H1 (cell line): ENCODE measurements at regions not wholly inside any gene's neighbourhood (a gene's known extent, or its start where the extent isn't known, plus 50 kb on each side); places are given as distances from the start of the nearest gene placed in this dataset.

ENCODE experiments used
- CTCF ChIA-PET: fragments of 300-600 bp; sonication (Branson Sonifier 250); formaldehyde crosslinking; loops from one replicate; lab custom pipeline; 2021; ENCODE audit not compliant: partially characterized antibody; lab: Charles Lee
- POLR2A ChIA-PET: fragments of 300-600 bp; sonication (Branson Sonifier 250); formaldehyde crosslinking; loops from one replicate; lab custom pipeline; 2021; ENCODE audit warnings: inconsistent platforms; ENCODE audit not compliant: partially characterized antibody; lab: Charles Lee
- DNase-seq, 2 experiments: peaks; one replicate each; pipeline versions ENCODE4 v3.0.0 to v3.0.0-alpha.2; 2010 to 2022; ENCODE audit warnings: low spot score in 2 of 2, low read depth in 1 of 2, mixed read lengths in 1 of 2
- FAIRE-seq: peaks from 2 replicates; lab custom pipeline; 2011; peaks lifted over from hg19 to GRCh38; lab: Jason Lieb, UNC
- H2AFZ ChIP-seq: 2 replicates; pipeline ENCODE4 v1.8.1; 2012; ENCODE audit warnings: low read length, inconsistent platforms
- H2AK5ac ChIP-seq: 2 replicates; pipeline ENCODE4 v1.6.1; 2013; ENCODE audit warnings: low read depth, low read length
- H2BK120ac ChIP-seq: replicated peaks from 2 replicates; pipeline ENCODE3; 2013; ENCODE audit warnings: low read depth, low read length, inconsistent platforms
- H2BK12ac ChIP-seq: 2 replicates; pipeline ENCODE4 v1.6.1; 2013; ENCODE audit warnings: low read depth, low read length
- H2BK15ac ChIP-seq: 2 replicates; pipeline ENCODE4 v1.6.1; 2013; ENCODE audit warnings: low read length
- H2BK20ac ChIP-seq: 2 replicates; pipeline ENCODE4 v1.6.1; 2013; ENCODE audit warnings: low read length
- H2BK5ac ChIP-seq: 2 replicates; pipeline ENCODE4 v1.6.1; 2013; ENCODE audit warnings: low read depth, low read length
- H3K14ac ChIP-seq: 2 replicates; pipeline ENCODE4 v1.6.1; 2013; ENCODE audit warnings: inconsistent platforms; ENCODE audit not compliant: insufficient read length
- H3K18ac ChIP-seq: 2 replicates; pipeline ENCODE4 v1.6.1; 2013; ENCODE audit warnings: low read length; ENCODE audit errors: extremely low read depth
- H3K23ac ChIP-seq: 2 replicates; pipeline ENCODE4 v1.6.1; 2013; ENCODE audit warnings: inconsistent platforms; ENCODE audit not compliant: insufficient read length
- H3K23me2 ChIP-seq: 2 replicates; pipeline ENCODE4 v1.6.1; 2013; ENCODE audit warnings: low read depth, low read length
- H3K27ac ChIP-seq: 2 replicates; pipeline ENCODE4 v1.6.1; 2011; ENCODE audit warnings: low read depth, low read length, inconsistent platforms
- H3K27me3 ChIP-seq, 4 experiments: replicated peaks in 1 of 4; 1 replicate in 1 of 4; 2 replicates in 3 of 4; pipeline versions ENCODE4 v1.6.1 to v1.8.1; 2011 to 2013; ENCODE audit warnings: low read length in 3 of 4, mild to moderate bottlenecking in 3 of 4, inconsistent platforms in 2 of 4, mixed read lengths in 2 of 4, moderate library complexity in 1 of 4; ENCODE audit not compliant: control insufficient read depth in 3 of 4, insufficient read depth in 3 of 4; ENCODE audit errors: extremely low read depth in 1 of 4
- H3K36me3 ChIP-seq, 4 experiments: 2 replicates each; pipeline versions ENCODE4 v1.6.1 to v1.8.1; 2011 to 2013; ENCODE audit warnings: mild to moderate bottlenecking in 4 of 4, low read length in 3 of 4, moderate library complexity in 2 of 4, control low read depth in 1 of 4, inconsistent platforms in 1 of 4; ENCODE audit not compliant: insufficient read depth in 4 of 4, control insufficient read depth in 2 of 4
- H3K4ac ChIP-seq: replicated peaks from 2 replicates; pipeline ENCODE3; 2013; ENCODE audit warnings: low read length, low read depth, mixed read lengths, inconsistent platforms; ENCODE audit not compliant: insufficient read length
- H3K4me1 ChIP-seq, 4 experiments: replicated peaks in 1 of 4; 1 replicate in 1 of 4; 2 replicates in 3 of 4; pipeline versions ENCODE4 v1.6.1 to v1.8.1; 2011 to 2013; ENCODE audit warnings: low read length in 3 of 4, inconsistent platforms in 2 of 4, mixed read lengths in 1 of 4; ENCODE audit not compliant: insufficient read depth in 4 of 4, control insufficient read depth in 3 of 4
- H3K4me2 ChIP-seq, 2 experiments: 2 replicates each; pipeline versions ENCODE4 v1.6.1 to v1.8.1; 2011 to 2013; ENCODE audit warnings: low read depth in 2 of 2, low read length in 2 of 2, control low read depth in 1 of 2, inconsistent platforms in 1 of 2, mild to moderate bottlenecking in 1 of 2; ENCODE audit not compliant: insufficient read depth in 1 of 2
- H3K4me3 ChIP-seq, 4 experiments: fragments of 200-600, 300-600 bp in 1 of 4; sonication (generic), shearing (Covaris generic), sonication (Bioruptor Twin) in 1 of 4; 2 replicates each; pipeline versions ENCODE4 v1.5.1 to v1.8.1; 2011 to 2016; ENCODE audit warnings: low read length in 4 of 4, low read depth in 3 of 4, control low read depth in 2 of 4, inconsistent platforms in 2 of 4, mild to moderate bottlenecking in 2 of 4, mixed read lengths in 1 of 4, moderate library complexity in 1 of 4; ENCODE audit not compliant: insufficient read depth in 2 of 4; ENCODE audit errors: extremely low read depth in 1 of 4
- H3K56ac ChIP-seq: replicated peaks from 2 replicates; pipeline ENCODE3; 2013; ENCODE audit warnings: low read depth, mild to moderate bottlenecking, mixed read lengths, low read length, inconsistent platforms; ENCODE audit not compliant: insufficient read length
- H3K79me1 ChIP-seq: 2 replicates; pipeline ENCODE4 v1.6.1; 2013; ENCODE audit warnings: low read depth, low read length, control low read depth
- H3K79me2 ChIP-seq, 2 experiments: 2 replicates each; pipeline versions ENCODE4 v1.6.1 to v1.8.1; 2012 to 2013; ENCODE audit warnings: low read length in 2 of 2, mild to moderate bottlenecking in 2 of 2, inconsistent platforms in 1 of 2; ENCODE audit not compliant: insufficient read depth in 2 of 2, control insufficient read depth in 1 of 2
- H3K9ac ChIP-seq, 4 experiments: replicated peaks in 1 of 4; 1 replicate in 1 of 4; 2 replicates in 3 of 4; pipeline versions ENCODE4 v1.6.1 to v1.8.1; 2011 to 2013; ENCODE audit warnings: low read depth in 3 of 4, low read length in 3 of 4, control low read depth in 2 of 4, mild to moderate bottlenecking in 2 of 4, moderate library complexity in 2 of 4, inconsistent platforms in 1 of 4; ENCODE audit errors: extremely low read depth in 1 of 4
- H3K9me3 ChIP-seq, 2 experiments: 2 replicates each; pipeline versions ENCODE4 v1.6.1 to v1.8.1; 2012 to 2013; ENCODE audit warnings: mild to moderate bottlenecking in 2 of 2, moderate library complexity in 2 of 2, control low read depth in 1 of 2, inconsistent platforms in 1 of 2, low read depth in 1 of 2, low read length in 1 of 2, mixed read lengths in 1 of 2; ENCODE audit not compliant: insufficient read depth in 2 of 2
- H4K20me1 ChIP-seq, 2 experiments: replicated peaks in 1 of 2; 2 replicates each; pipeline versions ENCODE3 to v1.8.1; 2011 to 2013; ENCODE audit warnings: inconsistent platforms in 2 of 2, low read length in 2 of 2, mild to moderate bottlenecking in 1 of 2; ENCODE audit not compliant: insufficient read depth in 2 of 2, control insufficient read depth in 1 of 2
- H4K5ac ChIP-seq: 2 replicates; pipeline ENCODE4 v1.6.1; 2013; ENCODE audit warnings: low read length, low read depth, mixed read lengths, inconsistent platforms; ENCODE audit not compliant: insufficient read length
- H4K8ac ChIP-seq: 2 replicates; pipeline ENCODE4 v1.8.0; 2013; ENCODE audit warnings: mild to moderate bottlenecking, moderate library complexity, low read length, inconsistent platforms; ENCODE audit not compliant: insufficient read depth; ENCODE audit errors: extremely low read depth
- H4K91ac ChIP-seq: replicated peaks from 2 replicates; pipeline ENCODE3; 2013; ENCODE audit warnings: low read length, mixed read lengths, inconsistent platforms; ENCODE audit not compliant: insufficient read length
- ASH2L ChIP-seq: fragments of 200-600, 300-600 bp; sonication (generic); IDR thresholded peaks from one replicate; pipeline ENCODE4 v1.7.1; 2017; ENCODE audit warnings: low read length
- ATF2 ChIP-seq: IDR thresholded peaks from 2 replicates; pipeline ENCODE4 v1.6.1; 2012; ENCODE audit warnings: low read length, inconsistent platforms
- CHD1 ChIP-seq: IDR thresholded peaks from 2 replicates; pipeline ENCODE4 v1.6.1; 2012; ENCODE audit warnings: low read depth, low read length, improper control_type of control experiment
- CHD2 ChIP-seq: IDR thresholded peaks from 2 replicates; pipeline ENCODE4 v1.6.1; 2012; ENCODE audit warnings: low read length, improper control_type of control experiment
- E2F6 ChIP-seq: IDR thresholded peaks from 2 replicates; pipeline ENCODE4 v1.6.1; 2012; ENCODE audit warnings: inconsistent platforms
- EP300 ChIP-seq, 2 experiments: IDR thresholded peaks; 1 replicate in 1 of 2; 2 replicates in 1 of 2; pipeline ENCODE4 v1.6.1; 2011 to 2012; ENCODE audit warnings: low read depth in 2 of 2, low read length in 2 of 2, mild to moderate bottlenecking in 2 of 2, borderline replicate concordance in 1 of 2, inconsistent platforms in 1 of 2, moderate library complexity in 1 of 2
- KDM1A ChIP-seq: fragments of 200-600, 300-600 bp; sonication (generic); IDR thresholded peaks from 2 replicates; pipeline ENCODE4 v1.7.1; 2016; ENCODE audit warnings: mild to moderate bottlenecking, low read length, borderline replicate concordance
- SIX5 ChIP-seq: IDR thresholded peaks from 2 replicates; pipeline ENCODE4 v1.6.1; 2011; ENCODE audit warnings: mild to moderate bottlenecking, low read depth, low read length
- SP2 ChIP-seq: IDR thresholded peaks from 2 replicates; pipeline ENCODE4 v1.6.1; 2012; ENCODE audit warnings: mild to moderate bottlenecking, low read length, inconsistent platforms
- WGBS, 2 experiments: shearing (Covaris generic) in 1 of 2; methylation state at CpG; one replicate each; pipeline versions ENCODE4 v1.1.6 to v1.1.7; 2013 to 2015; ENCODE audit warnings: low lambda C conversion rate in 2 of 2, mixed read lengths in 2 of 2, inconsistent platforms in 1 of 2, low coverage in 1 of 2, missing lambda C conversion rate in 1 of 2; ENCODE audit not compliant: insufficient replicate concordance in 2 of 2, insufficient coverage in 1 of 2, insufficient read length in 1 of 2; ENCODE audit errors: extremely low coverage in 1 of 2, missing lambda C conversion rate in 1 of 2; 5-methylcytosine and 5-hydroxymethylcytosine counted together

GRCh38 chr16:86346034-86346433, 164.3 kb upstream of the FOXF1 start:
- peaks cover 0 to 11% (median 3%) of the 10 kb centered on the region in 4 experiments; a peak in 4 of 7 replicates for H3K27me3 ChIP-seq
- POLR2A ChIA-PET, result no interaction called here
- no peak overlapping the region for H3K14ac ChIP-seq
- no peak overlapping the region for H4K91ac ChIP-seq
- no peak overlapping the region for H3K4me2 ChIP-seq
- H2BK15ac ChIP-seq, result no peak overlapping the region
- H4K20me1 ChIP-seq, result no peaks in the 10 kb centered on the region
- H2BK12ac ChIP-seq, result no peak overlapping the region
- no peaks in the 10 kb centered on the region for H3K79me1 ChIP-seq
- H4K8ac ChIP-seq, result no peak overlapping the region
- no peaks in the 10 kb centered on the region for H3K23me2 ChIP-seq
- no peaks in the 10 kb centered on the region for H3K9me3 ChIP-seq
- H2BK20ac ChIP-seq, result no peak overlapping the region
- no peak overlapping the region for H2BK5ac ChIP-seq
- CTCF ChIA-PET, result interaction anchor here (0.7 to 1.4 kb wide), 2 partner anchors 124 to 172 kb away, joined by 3 to 4 read pairs; no protein-coding TSS in a partner anchor
- H3K23ac ChIP-seq, result no peak overlapping the region
- FAIRE-seq, result no peak
- H3K79me2 ChIP-seq, result no peaks in the 10 kb centered on the region
- H3K9ac ChIP-seq, result no peak overlapping the region
- 0 out of 2 replicates have a peak overlapping the region, but pooled peaks have one; percentile 65 for H2AK5ac ChIP-seq
- 90% methylated on average over 6 of the region's 7 CpGs; no CpG with 5 or more reads in 1 of the 2 experiments for WGBS, 2 experiments
- H3K4me1 ChIP-seq, result peaks cover 2 to 17% (median 8%) of the 10 kb centered on the region in 4 experiments
- DNase-seq, result no peak
- no peaks in the 10 kb centered on the region for H3K36me3 ChIP-seq
- no peak overlapping the region for H3K56ac ChIP-seq
- H3K4me3 ChIP-seq, result no peak overlapping the region
- H3K18ac ChIP-seq, result no peak overlapping the region
- no peak overlapping the region for H2AFZ ChIP-seq
- H3K27ac ChIP-seq, result no peak overlapping the region
- H3K4ac ChIP-seq, result no peak overlapping the region
- H2BK120ac ChIP-seq, result no peak overlapping the region
- H4K5ac ChIP-seq, result no peak overlapping the region
- TF ChIP-seq CHD1 (no peak), SIX5 (no peak), E2F6 (no peak), KDM1A (no peak), EP300 (IDR thresholded peaks at IDR 0.05; ENCODE audit: borderline replicate concordance in 1 of 2, low read depth in 2 of 2, low read length in 2 of 2) (no peak), SP2 (no peak), ATF2 (no peak), CHD2 (no peak), ASH2L (no peak)
